IPS-NIHi7 (cell line): ENCODE measurements at regions not wholly inside any gene's neighbourhood (a gene's known extent, or its start where the extent isn't known, plus 50 kb on each side); places are given as distances from the start of the nearest gene placed in this dataset.
"Not testable (repeated sequence)": the region's sequence is repeated elsewhere in the genome, so short reads cannot be mapped to it uniquely, and the experiment has no call there.

Experiments used
- DNase-seq: peaks from one replicate; pipeline ENCODE4 v3.0.0; 2012; ENCODE audit warnings: mixed read lengths; ENCODE audit errors: extremely low spot score

DNA sequence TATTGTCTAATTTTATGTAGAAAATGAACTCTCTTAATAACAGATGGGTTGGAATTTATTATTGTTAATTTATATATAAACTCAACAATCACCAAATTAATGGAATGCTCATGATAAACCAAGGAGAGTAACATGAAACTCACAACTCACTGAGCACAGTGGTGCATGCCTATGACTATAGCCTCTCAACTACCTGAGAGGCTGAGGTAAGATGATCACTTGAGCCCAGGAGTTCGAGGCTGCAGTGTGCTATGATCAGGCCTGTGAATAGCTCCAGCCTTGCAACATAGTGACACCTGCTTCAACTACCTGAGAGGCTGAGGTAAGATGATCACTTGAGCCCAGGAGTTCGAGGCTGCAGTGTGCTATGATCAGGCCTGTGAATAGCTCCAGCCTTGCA is 848.6 kb downstream of the DIPK2A start:
- not testable (repeated sequence) for DNase-seq

- DNase-seq = no peak
Measured at GRCh38 chr3:144820726-144821125, 849.1 kb downstream of the DIPK2A start.

DNA sequence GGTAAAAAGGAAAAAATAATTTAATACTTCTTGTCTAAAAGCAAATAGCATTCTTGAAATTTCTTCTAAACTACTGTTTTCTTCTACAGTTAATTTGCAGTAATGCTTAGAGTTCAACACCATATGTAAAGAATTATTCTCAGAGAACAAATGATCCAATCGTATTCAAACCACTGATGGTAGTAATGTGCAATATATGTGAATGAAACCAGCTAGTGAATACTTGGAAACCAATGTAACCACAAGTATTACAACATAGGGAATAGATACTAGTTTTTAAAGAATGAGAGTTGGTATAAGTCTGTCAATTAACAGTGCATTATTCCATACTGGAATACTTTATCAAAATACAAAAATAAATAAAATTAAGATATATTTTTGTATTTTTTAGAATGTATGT is 850.0 kb downstream of the DIPK2A start:
- DNase-seq = no peak

DNA sequence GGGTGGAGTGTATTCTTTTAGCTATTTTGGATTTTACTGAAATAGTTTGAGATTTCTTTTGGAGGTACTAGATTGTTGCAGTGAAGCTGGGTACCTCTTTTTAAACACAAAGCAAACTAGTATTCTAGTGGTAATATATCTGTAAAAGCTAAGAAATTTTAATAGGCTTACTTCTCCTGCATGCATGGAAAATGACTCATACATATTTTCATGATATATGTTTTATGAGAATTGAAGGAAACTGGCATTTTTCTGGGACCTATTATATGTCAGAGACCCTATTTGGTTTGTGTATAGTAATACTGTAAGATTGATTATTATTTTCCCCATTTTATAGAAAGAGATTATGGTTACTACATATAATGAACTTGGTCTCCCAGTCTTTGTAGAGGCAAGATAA is 851.0 kb downstream of the DIPK2A start:
- DNase-seq = no peak

- DNase-seq = no peak
Measured at GRCh38 chr3:144831955-144832716, 860.5 kb downstream of the DIPK2A start.

GRCh38 chr3:144839991-144840390 is 868.4 kb downstream of the DIPK2A start:
- DNase-seq = no peak

DNA sequence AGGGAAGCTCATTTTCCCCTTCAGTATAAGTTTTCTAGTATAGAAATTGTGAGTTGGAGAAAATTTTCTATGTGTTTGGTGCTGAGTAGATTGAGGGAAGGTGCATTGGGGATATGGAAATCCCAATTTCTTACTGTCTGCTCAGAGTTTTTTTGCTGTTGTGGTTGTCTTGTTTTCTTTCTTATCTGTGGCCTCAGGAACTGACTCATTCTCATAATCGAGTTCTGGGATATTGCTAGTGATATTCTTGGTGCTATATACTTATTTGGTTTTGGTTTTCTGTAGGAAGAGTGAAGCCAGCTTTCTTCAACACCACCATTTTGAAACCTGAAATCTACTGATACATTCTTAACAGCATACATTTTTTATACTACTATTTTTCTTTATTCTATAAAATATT is 869.2 kb downstream of the DIPK2A start:
- DNase-seq = no peak

DNA sequence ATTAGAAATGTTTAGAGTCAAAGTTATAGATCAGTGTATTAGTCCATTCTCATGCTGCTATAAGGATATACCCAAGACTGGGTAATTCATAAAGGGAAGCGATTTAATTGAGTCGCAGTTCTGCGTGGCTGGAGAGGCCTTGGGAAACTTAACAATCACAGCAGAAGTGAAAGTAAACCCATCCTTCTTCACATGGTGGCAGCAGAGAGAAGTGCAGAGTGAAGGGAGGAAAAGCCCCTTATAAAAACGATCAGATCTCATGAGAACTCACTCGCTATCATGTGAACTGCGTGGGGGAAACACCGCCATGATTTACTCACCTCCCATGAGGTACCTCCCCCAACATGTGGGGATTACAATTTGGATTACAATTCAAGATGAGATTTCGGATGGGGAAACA is 871.5 kb downstream of the DIPK2A start:
- DNase-seq = no peak

GRCh38 chr3:144852999-144853398 is 881.4 kb downstream of the DIPK2A start:
- no peak for DNase-seq

DNA sequence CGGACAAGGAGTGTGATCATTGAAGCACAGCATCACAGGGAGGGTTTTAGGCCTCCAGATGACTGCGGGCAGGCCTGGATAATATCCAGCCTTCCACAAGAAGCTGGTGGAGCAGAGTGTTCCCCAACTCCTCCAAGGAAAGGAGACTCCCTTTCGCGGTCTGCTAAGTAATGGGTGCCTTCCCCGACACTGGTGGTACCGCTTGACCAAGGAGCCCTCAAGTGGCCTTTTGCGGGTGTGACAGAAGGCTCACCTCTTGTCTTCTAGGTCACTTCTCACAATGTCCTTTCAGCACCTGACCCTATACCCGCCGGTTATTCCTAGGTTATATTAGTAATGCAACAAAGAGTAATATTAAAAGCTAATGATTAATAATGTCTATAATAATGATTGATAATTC is 882.4 kb downstream of the DIPK2A start:
- DNase-seq = not testable (repeated sequence)

DNA sequence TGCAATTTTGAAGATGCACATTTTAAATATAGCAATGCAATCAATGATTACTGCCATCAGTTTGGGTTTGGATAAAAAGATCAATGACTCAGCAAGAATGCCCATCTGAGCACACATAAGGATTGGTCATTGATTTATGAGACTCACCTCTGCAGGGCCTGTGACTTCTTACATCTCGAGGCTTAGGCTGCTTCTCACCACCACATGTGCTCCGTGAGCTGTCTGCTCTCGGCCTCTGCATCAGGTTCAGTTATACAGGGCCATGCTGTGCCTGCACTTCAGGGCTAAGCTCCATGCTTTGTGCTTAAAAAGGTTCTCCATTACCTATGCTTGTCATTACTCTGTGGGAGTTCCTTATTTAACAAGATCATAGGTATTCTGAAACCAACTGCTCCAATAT is 887.5 kb downstream of the DIPK2A start:
- peak; percentile 13 for DNase-seq

DNA sequence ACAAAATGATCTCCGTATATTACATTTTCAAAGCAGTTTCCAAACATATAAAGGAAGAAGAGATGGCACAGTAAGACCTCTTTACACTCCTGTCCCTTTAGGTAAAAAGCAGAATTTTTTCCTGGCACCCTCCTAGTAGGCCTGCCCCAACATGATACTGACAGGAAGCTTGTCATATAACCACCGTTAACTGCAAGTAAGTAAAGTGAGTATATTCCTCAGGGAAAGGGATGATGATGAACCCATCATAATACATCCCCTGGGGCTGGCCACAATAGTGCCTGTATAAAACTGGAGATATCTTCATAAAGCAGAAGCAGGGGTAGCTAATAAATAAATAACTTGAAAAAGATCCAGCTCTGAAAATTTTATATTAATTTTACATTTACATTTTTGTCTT is 893.0 kb downstream of the DIPK2A start:
- DNase-seq = no peak

DNA sequence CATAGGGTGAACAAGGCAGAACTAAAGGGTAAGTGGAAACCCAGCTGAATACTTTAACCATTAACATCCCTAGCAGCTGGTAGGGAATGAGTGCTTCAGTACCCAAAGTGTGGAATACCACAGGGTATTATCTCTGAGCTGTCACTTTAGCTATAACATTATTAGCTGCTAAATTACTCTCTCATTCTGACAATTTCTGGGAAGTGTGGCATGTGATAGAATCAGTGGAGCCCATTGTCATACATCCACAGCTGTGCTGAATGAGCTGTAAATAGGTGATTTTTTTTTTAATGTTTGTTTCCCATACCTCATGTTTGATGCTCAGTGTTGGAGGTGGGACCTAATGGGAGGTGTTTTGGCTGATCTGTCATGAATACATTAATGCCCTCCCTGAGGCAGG is 894.3 kb downstream of the DIPK2A start:
- DNase-seq = no peak

DNA sequence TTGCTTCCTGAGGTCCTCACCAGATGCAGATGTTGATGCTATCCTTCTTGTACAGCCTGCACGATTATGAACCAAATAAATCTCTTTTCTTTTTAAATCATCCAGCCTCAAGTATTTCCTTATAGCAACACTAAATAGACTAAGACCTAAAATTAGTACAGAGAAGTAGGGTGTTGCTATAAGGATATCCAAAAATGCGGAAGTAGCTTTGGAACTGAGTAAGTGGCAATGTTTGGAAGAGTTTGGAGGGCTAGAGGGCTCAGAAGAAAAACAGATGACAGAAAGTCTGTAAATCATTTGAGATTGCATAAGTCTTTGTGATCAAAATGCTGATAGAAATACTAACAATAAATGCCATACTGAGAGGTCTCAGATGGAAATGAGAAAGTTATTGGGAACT is 894.9 kb downstream of the DIPK2A start:
- no peak for DNase-seq

DNA sequence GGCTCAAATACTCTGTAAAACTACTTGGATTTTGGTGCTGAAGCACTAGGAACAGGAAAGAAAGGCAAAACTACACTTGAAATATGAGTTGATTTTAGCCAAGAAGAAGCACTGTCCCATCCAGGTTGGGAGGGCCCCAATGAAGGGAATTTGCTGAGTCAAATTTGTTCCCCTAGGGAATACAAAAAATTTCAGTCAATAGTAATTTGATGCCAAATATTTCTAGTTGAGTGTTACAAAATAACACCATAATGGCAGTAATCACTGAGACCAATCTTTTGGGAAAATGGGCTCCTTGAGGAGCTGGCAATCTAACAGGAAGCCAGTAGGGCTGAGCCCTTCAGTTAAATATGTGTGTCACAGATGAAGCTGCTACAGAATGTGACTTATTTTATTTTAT is 896.9 kb downstream of the DIPK2A start:
- no peak for DNase-seq

- DNase-seq = no peak
Measured at GRCh38 chr3:144873066-144873465, 901.4 kb downstream of the DIPK2A start.

- DNase-seq = no peak
Measured at GRCh38 chr3:144875211-144875610, 903.6 kb downstream of the DIPK2A start.

GRCh38 chr3:144877356-144877755 is 905.7 kb downstream of the DIPK2A start:
- no peak for DNase-seq

GRCh38 chr3:144879701-144880100 is 908.1 kb downstream of the DIPK2A start:
- DNase-seq = no peak

- DNase-seq = no peak
Measured at GRCh38 chr3:144893980-144894379, 922.4 kb downstream of the DIPK2A start.

DNA sequence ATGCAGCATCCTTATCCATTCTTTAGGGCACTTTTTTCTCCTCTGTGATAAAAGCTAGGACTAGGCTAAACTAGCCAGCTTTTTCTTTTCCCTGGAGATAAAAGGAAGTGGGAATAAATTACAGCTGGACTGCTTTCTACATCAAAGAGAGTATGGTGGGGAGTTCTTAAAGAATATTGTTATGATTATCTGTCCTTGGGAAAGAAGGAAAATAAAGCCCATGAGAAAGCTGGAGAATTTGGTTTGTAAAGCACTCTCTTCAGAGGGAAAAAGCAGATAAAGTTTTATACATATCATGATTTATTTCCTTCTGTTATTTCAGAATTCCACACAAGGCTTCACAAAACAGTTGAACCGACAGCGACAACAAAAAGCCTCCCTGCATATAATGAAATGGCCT is 923.0 kb downstream of the DIPK2A start:
- DNase-seq = no peak

DNA sequence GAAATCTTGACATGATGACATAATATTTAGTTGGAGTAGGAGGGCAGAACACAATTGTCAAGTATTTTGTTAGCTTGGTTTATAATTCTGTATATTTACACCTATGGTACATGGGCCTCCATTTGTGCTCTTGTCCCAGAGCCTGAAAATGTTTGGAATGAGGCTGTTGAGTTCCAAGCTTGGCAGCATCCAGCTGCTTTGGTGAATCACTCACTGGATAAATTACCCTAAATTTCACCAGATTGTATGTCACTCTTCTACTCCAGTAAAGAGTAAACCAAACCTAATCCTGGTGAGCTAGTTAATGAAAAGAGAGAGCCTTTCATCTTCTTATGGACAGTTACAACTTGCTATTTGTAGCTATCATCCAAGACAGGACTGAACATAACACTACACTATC is 928.7 kb downstream of the DIPK2A start:
- no peak for DNase-seq

DNA sequence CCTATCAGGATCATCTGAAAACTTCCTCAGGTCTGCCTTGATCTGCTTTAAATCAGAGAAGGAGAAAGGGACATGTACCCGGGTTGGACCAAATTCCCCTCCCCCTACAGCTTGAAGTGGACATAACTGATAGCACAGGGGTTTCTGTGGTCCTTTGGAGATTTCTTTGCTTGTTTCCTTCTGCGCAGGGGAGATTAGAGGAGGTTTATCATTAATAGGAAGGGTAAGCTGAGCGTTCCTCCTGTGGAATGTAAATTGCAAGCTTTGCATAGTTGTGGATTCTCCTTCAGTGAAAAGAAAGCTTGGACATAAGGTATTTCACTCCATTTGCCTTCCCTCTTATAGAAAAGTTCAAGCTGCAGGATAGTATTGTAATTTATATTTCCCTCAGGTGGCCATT is 936.0 kb downstream of the DIPK2A start:
- not testable (repeated sequence) for DNase-seq

DNA sequence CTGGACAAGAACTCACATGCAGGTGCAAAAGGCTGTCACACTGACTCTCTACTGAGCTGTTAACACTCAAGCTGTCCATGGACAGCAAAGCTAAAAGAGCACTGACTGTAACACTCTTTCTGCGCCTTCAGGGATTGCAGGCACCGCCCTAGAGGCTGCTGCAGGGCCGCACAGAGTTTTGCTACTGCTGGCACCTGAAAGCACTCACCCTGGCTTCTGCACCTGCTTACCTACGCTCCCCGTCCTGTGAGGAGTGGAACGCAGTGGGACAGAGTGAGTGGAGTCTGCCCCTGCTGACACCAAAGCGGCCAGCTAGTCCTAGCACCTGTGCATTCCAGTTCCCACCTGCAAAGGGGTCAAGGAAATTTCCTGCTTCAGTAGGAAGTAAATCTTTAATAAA is 941.3 kb downstream of the DIPK2A start:
- DNase-seq = no peak
